ENCODE measurements at regions not wholly inside any gene's neighbourhood (a gene's known extent, or its start where the extent isn't known, plus 50 kb on each side); places are given as distances from the start of the nearest gene placed in this dataset.

DNA sequence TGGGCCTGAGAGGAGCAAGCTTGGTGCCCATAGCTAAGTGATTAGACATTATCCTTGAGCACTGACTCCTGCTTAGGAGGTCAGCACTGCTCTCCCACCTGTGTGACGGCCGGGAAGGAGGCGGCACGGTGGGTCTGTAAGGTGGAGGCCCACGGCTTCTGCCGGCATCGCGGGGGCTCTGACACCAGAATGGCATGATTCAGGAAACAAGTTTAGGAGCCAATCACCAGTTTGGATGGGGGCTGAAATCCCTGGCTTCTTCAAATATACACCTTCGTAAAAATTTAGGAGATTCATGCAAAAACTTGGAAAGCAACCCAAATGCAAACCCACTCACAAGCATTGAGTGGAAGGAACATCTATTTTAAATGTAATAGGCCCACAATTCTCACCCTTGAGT lies 307.3 kb upstream of the TSHZ3 start:
- no peak for TF ChIP-seq IKZF1 (IDR thresholded peaks at IDR 0.05)
- TF ChIP-seq ZNF12 (CRISPR knock-in tag; IDR thresholded peaks at IDR 0.05): no peak
- TF ChIP-seq, protein P1, sequence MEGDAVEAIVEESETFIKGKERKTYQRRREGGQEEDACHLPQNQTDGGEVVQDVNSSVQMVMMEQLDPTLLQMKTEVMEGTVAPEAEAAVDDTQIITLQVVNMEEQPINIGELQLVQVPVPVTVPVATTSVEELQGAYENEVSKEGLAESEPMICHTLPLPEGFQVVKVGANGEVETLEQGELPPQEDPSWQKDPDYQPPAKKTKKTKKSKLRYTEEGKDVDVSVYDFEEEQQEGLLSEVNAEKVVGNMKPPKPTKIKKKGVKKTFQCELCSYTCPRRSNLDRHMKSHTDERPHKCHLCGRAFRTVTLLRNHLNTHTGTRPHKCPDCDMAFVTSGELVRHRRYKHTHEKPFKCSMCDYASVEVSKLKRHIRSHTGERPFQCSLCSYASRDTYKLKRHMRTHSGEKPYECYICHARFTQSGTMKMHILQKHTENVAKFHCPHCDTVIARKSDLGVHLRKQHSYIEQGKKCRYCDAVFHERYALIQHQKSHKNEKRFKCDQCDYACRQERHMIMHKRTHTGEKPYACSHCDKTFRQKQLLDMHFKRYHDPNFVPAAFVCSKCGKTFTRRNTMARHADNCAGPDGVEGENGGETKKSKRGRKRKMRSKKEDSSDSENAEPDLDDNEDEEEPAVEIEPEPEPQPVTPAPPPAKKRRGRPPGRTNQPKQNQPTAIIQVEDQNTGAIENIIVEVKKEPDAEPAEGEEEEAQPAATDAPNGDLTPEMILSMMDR (CRISPR knock-in tag; IDR thresholded peaks at IDR 0.05): no peak
- TF ChIP-seq, protein P2, sequence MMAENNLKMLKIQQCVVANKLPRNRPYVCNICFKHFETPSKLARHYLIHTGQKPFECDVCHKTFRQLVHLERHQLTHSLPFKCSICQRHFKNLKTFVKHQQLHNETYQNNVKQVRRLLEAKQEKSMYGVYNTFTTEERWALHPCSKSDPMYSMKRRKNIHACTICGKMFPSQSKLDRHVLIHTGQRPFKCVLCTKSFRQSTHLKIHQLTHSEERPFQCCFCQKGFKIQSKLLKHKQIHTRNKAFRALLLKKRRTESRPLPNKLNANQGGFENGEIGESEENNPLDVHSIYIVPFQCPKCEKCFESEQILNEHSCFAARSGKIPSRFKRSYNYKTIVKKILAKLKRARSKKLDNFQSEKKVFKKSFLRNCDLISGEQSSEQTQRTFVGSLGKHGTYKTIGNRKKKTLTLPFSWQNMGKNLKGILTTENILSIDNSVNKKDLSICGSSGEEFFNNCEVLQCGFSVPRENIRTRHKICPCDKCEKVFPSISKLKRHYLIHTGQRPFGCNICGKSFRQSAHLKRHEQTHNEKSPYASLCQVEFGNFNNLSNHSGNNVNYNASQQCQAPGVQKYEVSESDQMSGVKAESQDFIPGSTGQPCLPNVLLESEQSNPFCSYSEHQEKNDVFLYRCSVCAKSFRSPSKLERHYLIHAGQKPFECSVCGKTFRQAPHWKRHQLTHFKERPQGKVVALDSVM (CRISPR knock-in tag; IDR thresholded peaks at IDR 0.05): no peak
- TF ChIP-seq SIN3B (IDR thresholded peaks at IDR 0.05; ENCODE audit: low read length): no peak
- TF ChIP-seq, protein P3, sequence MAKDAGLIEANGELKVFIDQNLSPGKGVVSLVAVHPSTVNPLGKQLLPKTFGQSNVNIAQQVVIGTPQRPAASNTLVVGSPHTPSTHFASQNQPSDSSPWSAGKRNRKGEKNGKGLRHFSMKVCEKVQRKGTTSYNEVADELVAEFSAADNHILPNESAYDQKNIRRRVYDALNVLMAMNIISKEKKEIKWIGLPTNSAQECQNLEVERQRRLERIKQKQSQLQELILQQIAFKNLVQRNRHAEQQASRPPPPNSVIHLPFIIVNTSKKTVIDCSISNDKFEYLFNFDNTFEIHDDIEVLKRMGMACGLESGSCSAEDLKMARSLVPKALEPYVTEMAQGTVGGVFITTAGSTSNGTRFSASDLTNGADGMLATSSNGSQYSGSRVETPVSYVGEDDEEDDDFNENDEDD (CRISPR knock-in tag; IDR thresholded peaks at IDR 0.05; ENCODE audit: borderline replicate concordance): no peak
- TF ChIP-seq, protein P4, sequence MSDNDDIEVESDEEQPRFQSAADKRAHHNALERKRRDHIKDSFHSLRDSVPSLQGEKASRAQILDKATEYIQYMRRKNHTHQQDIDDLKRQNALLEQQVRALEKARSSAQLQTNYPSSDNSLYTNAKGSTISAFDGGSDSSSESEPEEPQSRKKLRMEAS (IDR thresholded peaks at IDR 0.05): no peak
- TF ChIP-seq POLR2A (IDR thresholded peaks at IDR 0.05; ENCODE audit: insufficient read depth in 1 of 2, low read depth in 2 of 2, low read length in 2 of 2): no peak

Measured in HepG2 (cell line).